K562 (cell line): ENCODE measurements at regions not wholly inside any gene's neighbourhood (a gene's known extent, or its start where the extent isn't known, plus 50 kb on each side); places are given as distances from the start of the nearest gene placed in this dataset.

Experiments used
- ATAC-seq: fragments of 200-7000 bp; cut with Tn5 transposase; 3 replicates; pipeline ENCODE4 v1.9.1; 2020; ENCODE audit warnings: moderate library complexity
- BruUV-seq: library from RNA; stranded (reverse); fragments of 400-500 nt; replicated peaks from 2 replicates; lab custom pipeline; 2021; lab: Mats Ljungman, UMichigan
- CTCF ChIA-PET: fragments of 300-600 bp; formaldehyde crosslinking; extraction: SDS; loops from one replicate; lab custom pipeline; 2021; ENCODE audit warnings: low intra/inter-chr PET ratio; lab: Yijun Ruan, JAX
- POLR2A ChIA-PET: fragments of 300-600, 350-650 bp; sonication (Branson Sonifier 250); formaldehyde crosslinking; extraction: SDS; loops from one replicate; lab custom pipeline; 2021; ENCODE audit warnings: antibody characterized with exemption, inconsistent platforms; lab: Yijun Ruan, JAX
- DNase-seq, 4 experiments: peaks; one replicate each; pipeline versions ENCODE4 v3.0.0 to v3.0.0-alpha.2; 2011 to 2018; ENCODE audit warnings: low spot score in 3 of 4, mixed read lengths in 3 of 4; ENCODE audit errors: extremely low read depth in 1 of 4
- FAIRE-seq: peaks from 2 replicates; lab custom pipeline; 2011; peaks lifted over from hg19 to GRCh38; lab: Jason Lieb, UNC
- H2AFZ ChIP-seq: 2 replicates; pipeline ENCODE4 v1.6.0; 2011; ENCODE audit warnings: low read depth, low read length, control low read depth, inconsistent platforms
- H3K27ac ChIP-seq: fragments of 200-600 bp; 3 replicates; pipeline ENCODE4 v1.8.0; 2011; ENCODE audit warnings: low read depth, mild to moderate bottlenecking, control low read depth, inconsistent platforms, low read length, moderate library complexity, mixed read lengths; ENCODE audit errors: extremely low read depth
- H3K27me3 ChIP-seq, 2 experiments: fragments of 300-600 bp in 1 of 2; 2 replicates in 1 of 2; 3 replicates in 1 of 2; pipeline versions ENCODE4 v1.6.0 to v1.8.0; 2011; ENCODE audit warnings: inconsistent platforms in 2 of 2, low read length in 2 of 2, mild to moderate bottlenecking in 1 of 2, mixed read lengths in 1 of 2, moderate library complexity in 1 of 2; ENCODE audit not compliant: control insufficient read depth in 2 of 2, insufficient read depth in 2 of 2
- H3K36me3 ChIP-seq: fragments of 300-600 bp; 3 replicates; pipeline ENCODE4 v1.8.0; 2011; ENCODE audit warnings: mild to moderate bottlenecking, low read length, inconsistent platforms; ENCODE audit not compliant: control insufficient read depth, insufficient read depth
- H3K4me1 ChIP-seq, 2 experiments: fragments of 200-600 bp in 1 of 2; replicated peaks in 1 of 2; 2 replicates in 1 of 2; 3 replicates in 1 of 2; pipeline versions ENCODE4 v1.5.1 to v1.8.0; 2011; ENCODE audit warnings: inconsistent platforms in 2 of 2, low read length in 2 of 2, mild to moderate bottlenecking in 1 of 2, mixed read lengths in 1 of 2, moderate library complexity in 1 of 2; ENCODE audit not compliant: control insufficient read depth in 2 of 2, insufficient read depth in 2 of 2
- H3K4me2 ChIP-seq: 2 replicates; pipeline ENCODE4 v1.6.1; 2011; ENCODE audit warnings: low read length, control low read depth, inconsistent platforms, mixed read lengths; ENCODE audit not compliant: insufficient read depth
- H3K4me3 ChIP-seq: fragments of 200-600 bp; sonication (generic), shearing (Covaris generic); 2 replicates; pipeline ENCODE4 v1.5.1; 2016; ENCODE audit warnings: control low read depth, inconsistent platforms
- H3K79me2 ChIP-seq: fragments of 200-600 bp; 3 replicates; pipeline ENCODE4 v1.8.0; 2011; ENCODE audit warnings: low read length, inconsistent platforms; ENCODE audit not compliant: control insufficient read depth, insufficient read depth
- H3K9ac ChIP-seq, 2 experiments: 2 replicates each; pipeline versions ENCODE4 v1.6.0 to v1.6.1; 2011; ENCODE audit warnings: low read depth in 2 of 2, low read length in 2 of 2, control low read depth in 1 of 2, inconsistent platforms in 1 of 2, mild to moderate bottlenecking in 1 of 2, mixed read lengths in 1 of 2; ENCODE audit not compliant: insufficient read depth in 1 of 2
- H3K9me1 ChIP-seq: one replicate; pipeline ENCODE4 v1.6.0; 2011; ENCODE audit warnings: inconsistent platforms, mild to moderate bottlenecking, low read length, moderate library complexity; ENCODE audit not compliant: control insufficient read depth, insufficient read depth
- H3K9me3 ChIP-seq: replicated peaks from 2 replicates; pipeline ENCODE4 v1.5.1; 2011; ENCODE audit warnings: low read depth, low read length, inconsistent platforms; ENCODE audit not compliant: control insufficient read depth, insufficient read depth
- H4K20me1 ChIP-seq: replicated peaks from 2 replicates; pipeline ENCODE4 v1.6.1; 2011; ENCODE audit warnings: low read length, inconsistent platforms, mixed read lengths; ENCODE audit not compliant: control insufficient read depth, insufficient read depth
- ADNP ChIP-seq: fragments of 200-800 bp; sonication (Bioruptor generic); IDR thresholded peaks from 2 replicates; pipeline ENCODE4 v1.6.1; 2016; ENCODE audit warnings: missing genetic modification characterization, missing compliant biosample characterization
- BCOR ChIP-seq: fragments of 450-650 bp; IDR thresholded peaks from 2 replicates; pipeline ENCODE4 v1.6.1; 2016
- CBFA2T2 ChIP-seq: fragments of 450-650 bp; conservative IDR thresholded peaks from 2 replicates; pipeline ENCODE4 v1.6.1; 2017; ENCODE audit warnings: mild to moderate bottlenecking
- CBFA2T3 ChIP-seq: fragments of 450-650 bp; IDR thresholded peaks from 2 replicates; pipeline ENCODE4 v1.6.1; 2017
- CTBP1 ChIP-seq: fragments of 450-650 bp; IDR thresholded peaks from 2 replicates; pipeline ENCODE4 v1.6.1; 2016; ENCODE audit warnings: borderline replicate concordance
- DPF2 ChIP-seq: fragments of 450-650 bp; IDR thresholded peaks from 2 replicates; pipeline ENCODE4 v1.6.1; 2016
- EP300 ChIP-seq: IDR thresholded peaks from 2 replicates; pipeline ENCODE4 v1.6.1; 2012; ENCODE audit warnings: low read length, improper control_type of control experiment
- ERF ChIP-seq: fragments of 450-650 bp; formaldehyde crosslinking; IDR thresholded peaks from 2 replicates; pipeline ENCODE4 v1.4.0; 2020; ENCODE audit warnings: mild to moderate bottlenecking, mixed read lengths
- ESRRA ChIP-seq: fragments of 450-650 bp; IDR thresholded peaks from 2 replicates; pipeline ENCODE4 v1.6.1; 2014; ENCODE audit warnings: low read depth, mild to moderate bottlenecking, moderate library complexity, borderline replicate concordance
- FOSL1 ChIP-seq: fragments of 200-800 bp; sonication (Bioruptor generic); conservative IDR thresholded peaks from 2 replicates; pipeline ENCODE4 v1.6.1; 2016; ENCODE audit warnings: missing genetic modification characterization, missing compliant biosample characterization
- GTF3C2 ChIP-seq: IDR thresholded peaks from 3 replicates; pipeline ENCODE4 v1.6.1; 2011; ENCODE audit warnings: borderline replicate concordance, mild to moderate bottlenecking, moderate library complexity; ENCODE audit not compliant: insufficient read length; ENCODE audit errors: extremely low read depth
- JUND ChIP-seq, 2 experiments: IDR thresholded peaks; 2 replicates in 1 of 2; 3 replicates in 1 of 2; pipeline ENCODE4 v1.6.1; 2011; ENCODE audit warnings: borderline replicate concordance in 2 of 2, low read depth in 2 of 2, low read length in 2 of 2, improper control_type of control experiment in 1 of 2, missing biosample characterization in 1 of 2, missing genetic modification characterization in 1 of 2, missing genetic modification reagents in 1 of 2
- POLR2H ChIP-seq: IDR thresholded peaks from 2 replicates; pipeline ENCODE4 v1.6.1; 2016; ENCODE audit warnings: missing genetic modification characterization, low read depth, mild to moderate bottlenecking, control low read depth, missing compliant biosample characterization, moderate library complexity
- RBM22 ChIP-seq: fragments of 200-400 bp; formaldehyde crosslinking; IDR thresholded peaks from 2 replicates; pipeline ENCODE4 v1.6.1; 2018; ENCODE audit warnings: low read length, low read depth; ENCODE audit not compliant: poor library complexity, severe bottlenecking
- RBM25 ChIP-seq: fragments of 200-400 bp; formaldehyde crosslinking; IDR thresholded peaks from 2 replicates; pipeline ENCODE4 v1.6.1; 2018; ENCODE audit warnings: low read length, low read depth, moderate library complexity; ENCODE audit not compliant: severe bottlenecking
- RCOR1 ChIP-seq, 2 experiments: IDR thresholded peaks; 2 replicates each; pipeline ENCODE4 v1.6.1; 2012; ENCODE audit warnings: low read depth in 2 of 2, low read length in 2 of 2, borderline replicate concordance in 1 of 2, improper control_type of control experiment in 1 of 2
- SMARCA4 ChIP-seq: fragments of 450-650 bp; IDR thresholded peaks from 2 replicates; pipeline ENCODE4 v1.6.1; 2016
- TCF3 ChIP-seq: sonication (generic); formaldehyde crosslinking; IDR thresholded peaks from 2 replicates; pipeline ENCODE4 v1.4.0; 2020; ENCODE audit warnings: mild to moderate bottlenecking, missing genetic modification reagents
- ZEB2 ChIP-seq: fragments of 450-650 bp; IDR thresholded peaks from 2 replicates; pipeline ENCODE4 v1.6.1; 2016
- ZFP30 ChIP-seq: fragments of 250-450 bp; sonication (Bioruptor Pico); IDR thresholded peaks from 2 replicates; pipeline ENCODE4 v1.8.0; 2022; ENCODE audit warnings: moderate library complexity, mild to moderate bottlenecking, inconsistent platforms, borderline replicate concordance
- ZNF121 ChIP-seq: sonication (generic); formaldehyde crosslinking; conservative IDR thresholded peaks from 2 replicates; pipeline ENCODE4 v1.8.0; 2022; ENCODE audit warnings: missing genetic modification reagents
- ZNF3 ChIP-seq: fragments of 250-450 bp; sonication (Bioruptor Pico); IDR thresholded peaks from 2 replicates; pipeline ENCODE4 v1.5.0; 2021; ENCODE audit warnings: mild to moderate bottlenecking, moderate library complexity
- WGBS: fragments of 100-300 bp; shearing (Covaris generic); methylation state at CpG from one replicate; pipeline ENCODE4 v1.1.6; 2016; ENCODE audit warnings: low coverage, mixed read lengths; ENCODE audit not compliant: insufficient coverage; ENCODE audit errors: missing lambda C conversion rate; 5-methylcytosine and 5-hydroxymethylcytosine counted together
- in situ Hi-C: fragments of 300-500 bp; cut with MboI; formaldehyde crosslinking; loops from 4 replicates; pipeline ENCODE4 v1.15.0; 2018; ENCODE audit warnings: inconsistent platforms, mixed read lengths
- intact Hi-C: fragments of 100-400 bp; cut with micrococcal nuclease; formaldehyde crosslinking; loops from 2 replicates; pipeline ENCODE4 v1.14.2; 2022

DNA sequence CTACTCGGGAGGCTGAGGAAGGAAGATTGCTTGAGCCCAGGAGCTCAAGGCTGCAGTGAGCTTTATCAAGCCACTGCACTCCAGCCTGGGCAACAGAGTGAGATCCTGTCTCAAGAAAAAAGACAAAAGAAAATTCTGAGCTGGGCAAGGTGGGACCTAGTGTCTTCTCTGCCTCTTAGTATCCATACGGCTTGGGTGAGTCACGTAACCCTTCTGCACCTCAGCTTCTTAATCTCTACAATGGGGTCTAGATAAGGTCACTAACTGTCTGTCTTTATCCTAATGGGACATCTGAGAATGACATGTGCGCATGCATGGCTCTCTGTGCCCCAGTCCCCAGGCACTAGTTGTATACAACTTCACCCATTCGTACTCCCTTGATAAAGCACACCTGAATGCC is 53.4 kb upstream of the TLK1 start:
- Histone ChIP-seq H3K4me3 (no peak overlapping the region), H3K9ac (no peak overlapping the region), H4K20me1 (no peaks in the 10 kb centered on the region), H3K27ac (no peak overlapping the region), H3K9me3 (no peaks in the 10 kb centered on the region), H3K9me1 (no peaks in the 10 kb centered on the region), H3K27me3 (no peaks in the 10 kb centered on the region), H3K4me1 (peaks cover 6 to 24% of the 10 kb centered on the region in 2 experiments; a peak in 4 of 5 replicates), H3K79me2 (no peaks in the 10 kb centered on the region), H2AFZ (peak overlapping the region; percentile 35; the same call in 1 of the 2 replicates), H3K36me3 (no peaks in the 10 kb centered on the region), H3K4me2 (no peak overlapping the region)
- ATAC-seq (no peak), DNase-seq (peak in 1 of 4 experiments; percentile 39), FAIRE-seq (no peak)
- WGBS = 20% methylated on average over 5 of the region's 5 CpGs
- BruUV-seq = no TSS peak
- in situ Hi-C loops (no loop called here), intact Hi-C loops (no loop called here)
- POLR2A ChIA-PET = interaction anchor here (0.7 to 1.6 kb wide), 4 partner anchors 12 to 54 kb away, joined by 3 to 5 read pairs (median 3); no protein-coding TSS in a partner anchor
- CTCF ChIA-PET = interaction anchor here (0.5 kb wide), 1 partner anchor 36 kb away, joined by 3 read pairs; no protein-coding TSS in a partner anchor
- TF ChIP-seq CBFA2T2 (peak; percentile 30; the same call in 1 of the 2 replicates), ZFP30 (no peak), ESRRA (peak; percentile 75; the same call in 1 of the 2 replicates), RBM25 (peak; percentile 60), SMARCA4 (0 out of 2 replicates have a peak, but pooled peaks have one; percentile 27), FOSL1 (tag) (peak; percentile 79), RBM22 (no peak), EP300 (peak; percentile 55; the same call in 1 of the 2 replicates), ADNP (tag) (peak; percentile 82), RCOR1 (IDR thresholded peaks at IDR 0.05; ENCODE audit: borderline replicate concordance in 1 of 2, low read depth in 2 of 2, low read length in 2 of 2) (peak in 1 of 2 experiments; percentile 48; a peak in 1 of 4 replicates), BCOR (0 out of 2 replicates have a peak, but pooled peaks have one; percentile 41), ERF (CRISPR knock-in tag) (no peak), ZNF121 (peak; percentile 84), TCF3 (peak; percentile 38; the same call in 1 of the 2 replicates), ZNF3 (CRISPR knock-in tag) (no peak), POLR2H (no peak), JUND (IDR thresholded peaks at IDR 0.05; ENCODE audit: borderline replicate concordance, low read depth, low read length) (peak; percentile 70), JUND (tag; IDR thresholded peaks at IDR 0.05; ENCODE audit: borderline replicate concordance, low read depth, low read length) (peak; percentile 77; the same call in 1 of the 3 replicates), CTBP1 (peak; percentile 29; the same call in 1 of the 2 replicates), CBFA2T3 (peak; percentile 60), GTF3C2 (no peak), DPF2 (peak; percentile 18; the same call in 1 of the 2 replicates), ZEB2 (peak; percentile 58; the same call in 1 of the 2 replicates)
